GM19372 (cell line): ENCODE measurements at regions not wholly inside any gene's neighbourhood (a gene's known extent, or its start where the extent isn't known, plus 50 kb on each side); places are given as distances from the start of the nearest gene placed in this dataset.
"Not testable (repeated sequence)": the region's sequence is repeated elsewhere in the genome, so short reads cannot be mapped to it uniquely, and the experiment has no call there.

Experiments
- ATAC-seq: cut with Tn5 transposase; IDR thresholded peaks from one replicate; pipeline ENCODE4 v1.9.1; 2021; ENCODE audit warnings: mild to moderate bottlenecking, low read depth, moderate library complexity; ENCODE audit not compliant: unreplicated experiment

DNA sequence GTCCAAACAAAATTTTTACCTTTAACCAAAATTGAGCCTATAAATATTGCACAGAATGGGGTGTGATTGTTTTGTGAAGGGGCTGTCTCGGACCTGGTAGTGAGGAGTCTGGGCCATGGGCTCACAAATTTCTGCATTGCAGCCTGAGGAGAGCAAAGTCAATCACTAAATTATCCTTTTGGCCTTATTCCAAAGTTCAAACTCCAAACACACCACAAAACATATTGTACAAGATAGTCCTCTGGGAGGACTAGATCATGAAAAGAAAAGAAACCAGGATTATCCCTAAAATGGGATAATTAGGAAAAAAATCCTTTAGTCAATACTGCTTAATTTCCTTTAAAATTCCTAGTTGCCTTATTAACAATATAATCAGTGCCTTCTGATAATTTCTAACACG, 115.5 kb downstream of the BUB3 start:
- no peak for ATAC-seq

DNA sequence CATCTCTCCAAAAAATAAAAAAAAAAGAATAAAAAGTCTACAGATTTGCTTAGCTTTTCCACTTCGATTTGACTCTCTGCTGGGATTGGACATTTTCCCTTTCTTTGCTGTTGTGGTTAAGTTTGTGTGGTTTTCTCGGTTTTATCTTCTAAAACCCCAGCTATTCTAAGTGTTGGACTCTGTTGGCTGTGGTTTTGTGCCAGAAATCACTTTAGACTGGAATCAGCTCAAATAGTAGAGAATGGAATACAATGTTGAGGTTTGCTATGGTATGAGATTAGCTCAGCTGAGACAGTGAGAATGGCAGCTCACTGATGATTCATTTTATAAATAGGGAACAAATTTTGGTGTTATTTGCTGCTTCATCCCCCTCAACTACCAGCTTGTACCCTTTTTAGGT, 116.0 kb downstream of the BUB3 start:
- no peak for ATAC-seq

DNA sequence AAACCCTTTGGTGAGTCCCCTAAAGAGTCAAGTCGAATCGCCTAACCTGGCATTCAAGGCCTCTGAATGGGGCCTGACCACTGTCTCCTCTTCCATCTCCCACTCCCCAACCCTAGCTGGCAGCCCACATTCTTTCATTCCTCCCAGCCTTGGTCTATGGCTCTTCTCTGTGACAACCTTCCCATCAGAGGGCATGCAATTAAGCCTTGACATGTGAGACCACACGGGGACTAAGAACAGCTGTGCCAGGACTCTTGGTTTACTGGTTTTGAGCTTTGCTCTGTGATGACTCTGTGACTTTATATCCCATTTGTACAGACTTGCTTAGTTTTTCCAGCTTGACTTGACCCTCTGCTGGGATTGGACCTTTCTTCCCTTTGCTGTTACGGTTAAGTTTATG, 116.6 kb downstream of the BUB3 start:
- no peak for ATAC-seq

DNA sequence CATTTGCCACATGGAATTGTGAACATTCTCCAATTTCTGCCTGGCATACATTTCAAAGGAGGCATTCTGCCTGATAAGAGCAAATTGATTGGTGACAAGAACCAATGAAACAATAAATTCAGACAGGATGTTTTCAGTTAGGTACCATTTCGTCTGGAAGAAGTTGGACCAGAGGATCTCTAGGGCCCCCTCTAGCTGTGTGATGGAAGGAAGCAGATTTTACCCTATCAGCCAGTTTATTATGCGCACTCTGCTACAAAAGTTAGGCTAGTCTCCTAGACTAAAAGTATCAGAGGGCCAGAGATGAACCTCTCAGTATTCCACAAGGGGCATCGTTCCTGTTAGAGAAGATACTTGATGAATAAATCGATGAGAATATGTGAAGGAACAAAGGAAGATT, 118.0 kb downstream of the BUB3 start:
- no peak for ATAC-seq

DNA sequence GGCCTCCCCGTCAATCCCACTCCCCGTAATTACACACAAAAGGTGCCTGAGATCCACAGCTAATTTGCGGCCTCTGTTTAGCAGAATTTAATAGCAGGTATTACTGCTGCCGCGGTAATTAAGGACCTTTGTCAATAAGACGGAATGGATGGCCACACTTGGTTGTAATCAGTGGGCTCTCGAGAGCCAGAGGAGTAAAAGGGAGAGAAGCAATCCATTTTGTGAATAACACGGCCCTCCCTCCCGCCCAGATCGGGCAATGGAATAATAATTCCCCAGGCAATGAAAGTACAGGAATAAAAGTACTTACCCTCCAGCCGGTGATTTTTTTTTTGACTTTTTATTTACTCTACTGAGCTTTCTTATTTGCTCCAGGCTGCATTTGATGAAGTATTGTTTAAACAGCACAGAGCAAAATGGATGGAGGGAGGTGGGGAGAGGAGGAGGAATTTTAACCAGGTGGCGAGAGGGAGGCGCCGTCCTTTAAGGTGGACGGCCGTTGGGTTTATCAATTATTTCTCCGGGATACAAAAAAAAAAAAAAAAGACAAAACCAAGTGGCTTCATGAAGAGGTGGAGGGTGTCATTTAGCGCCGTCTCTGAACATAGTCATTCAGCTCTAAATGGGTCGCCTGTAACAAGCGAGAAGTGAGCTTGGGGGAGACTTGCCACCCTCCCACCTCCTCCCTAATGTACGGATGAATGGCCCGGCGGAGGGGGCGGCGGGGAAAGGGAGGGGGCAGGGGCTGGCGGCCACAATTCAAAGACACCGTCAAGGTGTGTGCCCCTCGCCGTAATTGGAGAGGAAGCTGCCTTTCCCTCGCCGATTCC, 120.3 kb downstream of the BUB3 start:
- no peak for ATAC-seq

DNA sequence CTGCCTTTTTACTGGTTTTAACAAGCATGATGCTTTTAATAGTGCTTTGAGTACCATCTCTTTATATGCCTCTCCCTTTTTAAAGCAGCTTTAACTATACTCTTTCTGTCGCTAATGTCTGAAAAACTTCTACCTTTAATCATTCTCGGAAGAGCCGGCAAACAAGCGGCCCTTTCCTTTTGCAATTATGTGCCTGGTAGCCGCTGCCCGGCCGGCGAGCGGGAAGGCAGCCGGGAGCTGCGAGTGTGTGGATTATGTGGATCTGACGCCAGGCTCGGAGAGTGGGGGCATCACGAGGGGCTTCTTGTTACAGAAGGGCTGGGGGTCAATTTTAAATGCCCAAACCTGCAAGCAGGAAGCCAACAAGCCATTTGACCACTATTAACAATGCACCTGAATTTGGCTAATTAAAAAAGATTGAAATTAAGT, 120.9 kb downstream of the BUB3 start:
- no peak for ATAC-seq

DNA sequence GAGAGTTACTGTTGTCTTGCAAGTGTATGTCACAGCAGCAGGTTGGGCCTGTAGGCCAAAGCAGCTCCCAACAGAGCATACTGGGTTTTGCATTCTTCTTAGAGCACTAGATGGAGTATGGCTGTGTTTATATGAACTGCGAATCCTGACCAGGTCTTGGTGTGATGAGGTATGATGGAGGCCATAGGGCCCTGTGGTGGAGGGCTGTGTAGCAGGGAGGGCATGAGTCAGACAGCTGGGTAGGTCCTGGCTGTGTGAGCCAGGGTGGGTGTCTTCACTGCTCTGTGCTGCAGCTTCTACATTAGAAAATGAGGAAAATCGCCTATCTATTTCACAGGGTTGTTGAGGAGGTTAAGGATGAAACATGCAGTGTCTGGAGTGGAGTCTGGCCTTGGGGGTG, 124.2 kb downstream of the BUB3 start:
- no peak for ATAC-seq

DNA sequence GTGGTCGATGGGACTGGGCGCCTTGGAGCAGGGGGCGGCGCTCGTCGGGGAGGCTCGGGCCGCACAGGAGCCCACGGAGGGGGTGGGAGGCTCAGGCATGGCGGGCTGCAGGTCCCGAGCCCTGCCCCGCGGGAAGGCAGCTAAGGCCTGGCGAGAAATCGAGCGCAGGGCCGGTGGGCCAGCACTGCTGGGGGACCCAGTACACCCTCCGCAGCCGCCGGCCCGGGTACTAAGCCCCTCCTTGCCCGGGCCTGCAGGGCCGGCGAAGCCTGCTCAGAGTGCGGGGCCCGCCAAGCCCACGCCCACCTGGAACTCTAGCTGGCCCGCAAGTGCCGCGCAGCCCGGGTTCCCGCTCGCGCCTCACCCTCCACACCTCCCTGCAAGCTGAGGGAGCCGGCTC, 129.2 kb downstream of the BUB3 start:
- not testable (repeated sequence) for ATAC-seq

DNA sequence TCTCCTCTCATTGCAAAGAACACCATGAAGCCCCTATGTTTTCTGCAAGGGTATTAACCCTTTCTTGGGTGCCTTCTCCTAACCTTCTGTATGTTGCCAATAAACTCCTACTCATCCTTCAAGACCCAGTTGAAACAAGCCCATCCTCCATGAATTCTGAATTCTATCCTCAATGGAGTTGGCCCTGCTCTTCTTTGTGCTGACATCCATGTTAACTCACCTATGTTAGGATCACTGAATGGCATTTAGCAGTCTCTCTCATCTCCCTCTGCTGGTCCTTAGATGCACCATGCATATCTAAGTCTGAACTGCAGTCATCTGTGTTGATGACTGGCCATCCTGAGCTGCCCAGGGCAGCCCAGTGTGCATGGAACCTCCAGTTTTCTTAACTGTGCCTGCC, 129.8 kb downstream of the BUB3 start:
- ATAC-seq = no peak

DNA sequence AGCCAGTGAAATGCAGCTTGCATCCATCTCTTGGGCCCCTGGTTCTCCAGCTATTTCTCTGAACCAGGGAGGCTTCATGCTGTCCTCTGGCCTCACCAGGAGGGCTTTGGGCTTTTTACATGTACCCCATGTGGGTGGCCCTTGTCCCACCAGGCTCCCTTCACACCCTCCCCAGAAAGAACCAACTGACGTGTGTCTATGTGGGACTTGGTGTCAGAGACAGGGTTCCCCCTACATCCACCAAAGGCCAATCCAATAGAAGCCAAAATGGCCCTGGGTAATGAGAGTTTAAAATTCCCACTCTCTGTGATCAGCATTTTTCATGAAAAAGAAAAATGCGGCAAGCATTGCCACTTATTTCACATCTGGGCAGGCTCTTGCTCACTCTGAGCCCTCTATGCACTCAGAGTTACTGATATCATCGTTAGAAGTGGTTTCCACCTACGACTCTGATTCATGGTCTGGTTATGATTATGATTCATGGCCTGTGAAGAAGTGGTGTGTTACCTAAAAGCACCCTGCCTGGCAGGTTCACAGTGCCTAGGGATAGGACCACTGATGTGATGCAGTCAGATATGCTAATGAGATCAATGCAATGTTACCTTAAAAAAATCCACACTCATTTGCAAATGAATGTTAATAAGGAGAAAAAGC, 133.5 kb downstream of the BUB3 start:
- no peak for ATAC-seq

DNA sequence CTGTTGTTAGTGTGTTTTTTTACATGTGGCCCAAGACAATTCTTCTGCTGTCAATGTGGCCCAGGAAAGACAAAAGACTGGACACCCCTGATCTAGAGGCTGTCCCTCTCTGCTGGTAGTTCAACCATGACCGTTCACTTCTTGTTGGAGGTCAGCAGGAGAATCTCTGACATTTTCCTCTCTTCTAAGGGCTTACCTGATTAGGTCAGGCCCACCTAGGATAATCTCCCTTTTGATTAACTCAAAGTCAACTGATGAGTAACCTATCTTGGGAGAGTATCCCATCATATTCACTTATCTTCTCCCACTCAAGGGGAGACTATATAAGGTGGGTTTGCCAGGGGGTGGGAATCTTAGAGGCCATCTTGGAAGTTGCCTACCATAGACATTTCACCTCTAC, 135.2 kb downstream of the BUB3 start:
- ATAC-seq = no peak

DNA sequence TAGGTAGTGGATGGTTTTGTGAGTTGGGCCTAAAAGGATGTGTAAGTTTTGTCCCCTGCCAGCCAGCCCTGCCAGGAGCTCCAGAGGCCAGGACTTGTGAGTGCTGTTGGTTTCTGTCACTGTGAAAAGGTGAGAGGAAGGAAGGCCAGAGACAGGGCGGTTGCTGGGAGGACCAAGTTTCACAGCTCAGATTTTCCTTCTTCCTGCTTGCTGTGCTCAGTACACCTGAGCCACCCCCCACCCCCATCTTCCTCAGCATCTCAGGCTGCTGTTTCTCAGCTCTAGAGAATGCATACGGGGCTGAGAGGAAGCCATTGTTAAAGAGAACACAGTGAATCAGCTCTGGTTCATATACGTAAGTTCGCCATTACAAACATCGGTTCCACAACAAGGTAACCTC, 139.9 kb downstream of the BUB3 start:
- no peak for ATAC-seq

DNA sequence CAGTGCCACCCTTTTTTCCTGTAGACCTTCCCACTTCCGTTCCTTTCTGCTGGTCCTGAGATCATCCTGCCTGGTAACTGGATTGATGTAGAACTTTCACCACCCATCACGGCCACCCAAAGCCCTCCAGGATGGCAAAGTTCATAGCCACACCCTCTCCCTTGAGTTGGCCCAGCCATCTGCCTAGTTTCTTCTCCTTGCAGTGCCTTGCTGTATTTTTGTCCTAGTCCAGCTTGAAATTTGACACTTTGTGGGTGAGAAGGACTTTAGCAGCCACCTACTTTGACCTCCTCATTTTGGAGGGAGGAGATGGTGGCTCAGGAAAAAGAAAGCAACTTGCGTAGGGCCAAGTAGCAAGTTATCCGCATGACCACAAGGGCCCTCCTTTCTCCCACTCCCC, 140.7 kb downstream of the BUB3 start:
- ATAC-seq = no peak

DNA sequence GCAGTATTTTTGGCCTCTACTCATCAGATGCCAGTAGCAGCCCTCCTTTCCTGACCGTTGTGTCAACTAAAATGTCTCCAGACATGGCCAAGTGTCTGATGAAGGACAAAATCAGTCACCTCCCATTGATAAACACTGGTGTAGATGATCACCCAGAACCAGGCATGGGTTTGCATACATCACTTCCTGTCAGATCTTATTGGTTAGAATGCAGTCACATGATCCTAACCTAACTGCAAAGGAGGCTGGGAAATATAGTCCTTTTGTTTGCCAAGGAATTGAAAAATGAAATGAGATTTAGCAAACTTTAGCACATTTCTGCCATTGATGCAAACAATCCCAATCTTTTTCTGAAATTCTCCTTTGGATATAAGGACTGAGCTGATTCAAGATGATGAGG, 141.4 kb downstream of the BUB3 start:
- ATAC-seq = no peak

DNA sequence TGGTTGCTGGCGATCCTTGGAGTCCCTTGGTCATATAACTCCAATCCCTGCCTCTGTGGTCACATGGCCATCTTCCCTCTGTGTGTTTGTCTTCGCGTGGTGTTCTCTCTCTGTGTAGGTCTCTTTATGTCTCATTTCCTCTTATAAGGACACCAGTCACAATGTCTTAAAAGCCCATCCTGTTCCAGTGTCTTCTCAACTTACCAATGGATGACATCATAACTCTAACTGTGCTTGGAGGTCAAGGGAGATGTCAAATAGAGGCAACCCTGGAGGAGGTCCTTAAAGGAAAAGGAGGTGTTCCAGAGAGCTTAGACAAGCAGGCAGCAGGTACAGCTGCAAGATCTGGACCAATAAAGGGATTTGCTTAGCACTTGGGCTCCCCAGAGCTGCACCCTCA, 143.0 kb downstream of the BUB3 start:
- no peak for ATAC-seq

DNA sequence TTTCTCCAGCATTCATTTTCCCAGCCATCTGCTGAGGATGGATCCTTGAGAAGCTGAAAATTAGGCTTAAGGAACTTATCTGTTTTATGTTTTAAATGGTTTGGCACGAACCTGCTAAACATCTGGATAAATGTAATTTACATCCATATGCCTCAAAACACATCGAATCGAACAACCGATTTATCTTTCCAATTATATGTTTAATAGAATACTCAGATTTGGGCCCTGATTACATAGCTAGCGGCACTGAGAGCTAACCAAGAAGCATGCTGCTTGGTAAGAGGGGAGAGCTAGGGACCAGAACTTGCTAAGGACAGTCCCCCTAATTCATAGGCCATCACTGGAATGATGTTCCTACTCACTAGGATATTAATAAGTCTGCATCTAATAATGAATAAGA, 144.4 kb downstream of the BUB3 start:
- ATAC-seq = no peak

DNA sequence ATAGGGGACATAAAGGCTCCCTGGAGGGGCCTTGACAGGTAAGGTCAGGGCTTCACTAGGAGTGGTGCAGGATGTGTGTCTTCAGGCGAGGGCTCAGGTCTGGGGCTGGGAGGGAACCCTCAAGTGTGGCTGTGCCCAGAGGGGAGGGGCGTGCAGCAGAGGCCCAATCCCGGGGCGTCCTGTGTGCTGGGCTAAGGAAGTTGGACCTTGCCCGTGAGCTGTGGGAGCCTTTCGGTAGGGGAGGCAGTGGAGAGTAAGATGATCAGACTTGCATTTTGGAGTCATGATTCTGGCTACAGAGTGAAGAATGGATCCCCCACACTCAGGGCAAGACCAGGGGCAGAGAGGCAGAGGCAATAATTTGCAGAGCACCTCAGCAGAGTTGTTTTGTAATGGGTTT, 145.4 kb downstream of the BUB3 start:
- ATAC-seq = no peak

DNA sequence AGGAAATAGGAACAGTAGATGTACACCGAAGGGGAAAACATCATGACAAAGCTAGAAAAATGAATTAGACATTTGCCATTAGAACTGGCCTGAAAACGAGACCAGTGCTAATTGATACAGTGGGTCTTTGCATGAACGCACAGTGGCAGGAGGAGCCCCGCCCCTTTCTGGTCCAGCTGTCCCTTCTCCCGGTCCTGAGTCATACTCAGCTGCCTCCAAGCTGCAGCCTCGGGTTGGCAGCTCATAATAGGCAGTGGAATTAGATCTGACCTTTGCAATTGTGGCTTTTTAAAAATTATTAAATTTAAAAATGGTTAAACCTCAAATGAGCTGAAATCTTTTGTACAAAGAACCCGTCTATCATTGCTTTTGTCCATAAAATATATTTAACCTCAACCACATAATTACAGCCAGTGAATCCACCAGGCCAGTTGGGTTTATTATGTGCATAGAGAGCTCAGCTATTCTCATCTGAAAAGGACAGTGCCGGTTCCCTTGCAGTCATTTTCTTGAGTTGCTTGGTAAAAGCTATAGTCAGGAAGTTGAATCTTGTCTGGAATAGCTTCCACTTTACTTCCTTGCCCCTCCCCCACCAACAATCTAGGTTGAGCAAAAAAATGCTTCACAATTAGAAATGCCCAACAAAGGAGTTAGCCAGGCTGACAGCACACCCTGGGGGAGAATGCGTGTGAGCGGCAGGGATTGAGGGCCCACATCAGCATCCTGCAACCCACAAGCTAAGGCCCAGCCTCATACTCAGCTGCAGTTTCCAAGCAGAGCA, 147.1 kb downstream of the BUB3 start:
- ATAC-seq = no peak

DNA sequence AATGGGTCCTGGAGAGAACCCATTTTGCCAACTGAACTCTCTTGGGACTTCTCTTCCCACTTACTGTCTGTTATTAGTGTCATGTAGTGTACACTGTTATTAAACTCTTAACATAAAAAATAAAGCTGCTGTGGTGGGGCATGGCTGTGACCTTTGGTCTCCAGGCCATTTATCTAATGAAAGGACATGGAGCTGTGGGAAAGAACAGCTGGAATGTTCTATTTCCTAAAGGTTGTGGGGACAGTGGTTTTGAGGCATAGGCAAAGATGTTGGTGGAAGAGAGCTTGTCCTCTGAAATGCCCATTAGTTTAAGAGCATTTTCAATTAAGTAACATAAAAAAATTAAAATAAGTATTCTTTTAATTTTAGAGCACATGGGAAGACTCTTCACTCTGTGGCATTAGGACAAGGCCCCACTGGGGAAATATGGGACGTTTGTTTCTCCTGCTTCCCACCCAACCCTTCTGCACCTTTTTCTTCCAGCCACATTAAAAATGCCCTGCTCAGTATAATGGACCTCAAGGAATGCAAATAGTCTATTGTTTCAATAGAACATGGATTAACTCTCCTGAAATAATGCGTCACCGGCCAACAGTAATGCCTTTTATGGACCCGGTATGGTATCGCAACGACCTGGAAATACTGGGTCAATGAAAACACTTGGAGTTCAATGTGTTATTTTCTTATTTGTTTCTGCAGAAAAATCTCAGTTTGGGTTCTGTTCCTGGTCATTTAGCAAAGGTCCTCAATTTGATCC, 149.6 kb downstream of the BUB3 start:
- ATAC-seq = no peak

DNA sequence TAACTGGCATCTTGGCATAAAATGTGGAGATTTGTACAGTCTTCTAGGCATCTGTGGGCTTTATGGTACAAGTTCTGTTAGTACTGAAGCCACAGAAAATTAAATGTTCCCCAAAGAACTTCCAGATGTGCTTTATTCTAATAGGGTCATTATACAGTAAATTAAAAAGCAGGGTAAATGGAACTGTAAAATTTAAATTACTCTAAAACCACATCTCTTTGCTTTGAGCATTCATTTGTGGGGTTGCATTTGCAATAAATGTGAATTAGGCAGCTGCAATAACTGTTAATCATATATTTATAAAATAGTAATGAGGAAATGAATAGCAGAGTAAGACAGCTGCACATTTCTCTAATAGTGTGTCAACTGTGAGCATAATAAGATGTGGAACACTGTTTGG, 151.5 kb downstream of the BUB3 start:
- no peak for ATAC-seq

DNA sequence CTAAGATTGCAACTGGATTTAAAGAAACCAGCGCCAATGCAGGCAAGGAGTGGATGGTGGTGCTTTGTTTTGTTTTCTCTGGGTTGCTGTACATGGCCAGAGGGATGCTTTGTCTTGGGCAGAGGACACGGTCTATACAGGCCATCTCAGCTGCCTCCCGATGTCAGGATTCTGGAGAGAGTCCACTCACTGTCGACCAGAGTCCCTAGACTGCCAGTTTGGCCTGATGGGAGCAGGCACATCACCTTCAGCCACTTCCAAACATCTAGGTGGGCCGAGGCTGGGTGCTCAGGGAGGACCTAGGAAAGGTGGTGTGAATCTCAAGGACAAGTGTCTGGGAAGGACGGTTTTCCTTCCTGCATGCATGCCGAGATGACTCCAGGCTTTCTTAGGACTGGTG, 152.1 kb downstream of the BUB3 start:
- ATAC-seq = no peak
